PC-3 (cell line): ENCODE measurements at regions not wholly inside any gene's neighbourhood (a gene's known extent, or its start where the extent isn't known, plus 50 kb on each side); places are given as distances from the start of the nearest gene placed in this dataset.

Experiments used
- ATAC-seq: fragments of 200-7000 bp; cut with Tn5 transposase; 2 replicates; pipeline ENCODE4 v1.9.1; 2020; ENCODE audit warnings: mild to moderate bottlenecking, moderate library complexity
- BruUV-seq: library from RNA; stranded (reverse); fragments of 400-500 nt; replicated peaks from 2 replicates; lab custom pipeline; 2021; lab: Mats Ljungman, UMichigan
- CTCF ChIA-PET: fragments of 300-600 bp; sonication (Branson Sonifier 250); formaldehyde crosslinking; loops from one replicate; lab custom pipeline; 2022; ENCODE audit warnings: antibody characterized with exemption; lab: Charles Lee
- POLR2A ChIA-PET: fragments of 300-600 bp; sonication (Branson Sonifier 250); formaldehyde crosslinking; loops from one replicate; lab custom pipeline; 2022; ENCODE audit warnings: antibody characterized with exemption; ENCODE audit not compliant: unreplicated experiment; lab: Charles Lee
- DNase-seq: peaks from one replicate; pipeline ENCODE4 v3.0.0-alpha.2; 2015
- H2AFZ ChIP-seq: fragments of 300-600 bp; sonication (generic); 2 replicates; pipeline ENCODE4 v1.6.0; 2016; ENCODE audit warnings: antibody characterized with exemption, low read length
- H3F3A ChIP-seq: fragments of 300-600 bp; sonication (generic); one replicate; pipeline ENCODE4 v1.6.0; 2017; ENCODE audit warnings: antibody characterized with exemption, low read length, control low read depth, mild to moderate bottlenecking; ENCODE audit not compliant: unreplicated experiment
- H3K27ac ChIP-seq: fragments of 300-600 bp; sonication (generic); 2 replicates; pipeline ENCODE4 v1.5.1; 2016; ENCODE audit warnings: mild to moderate bottlenecking, low read length
- H3K27me3 ChIP-seq: fragments of 300-600 bp; sonication (generic); 2 replicates; pipeline ENCODE4 v1.6.1; 2016; ENCODE audit warnings: low read length, mixed read lengths
- H3K36me3 ChIP-seq: fragments of 300-600 bp; sonication (generic); 2 replicates; pipeline ENCODE4 v1.6.1; 2016; ENCODE audit warnings: low read depth, mixed run types, low read length, mixed read lengths
- H3K4me1 ChIP-seq: fragments of 300-600 bp; sonication (generic); 2 replicates; pipeline ENCODE4 v1.5.1; 2016; ENCODE audit warnings: low read length; ENCODE audit not compliant: insufficient read depth
- H3K4me2 ChIP-seq: fragments of 300-600 bp; sonication (generic); 2 replicates; pipeline ENCODE4 v1.6.0; 2016; ENCODE audit warnings: low read length
- H3K4me3 ChIP-seq: fragments of 300-600 bp; sonication (generic); 2 replicates; pipeline ENCODE4 v1.5.1; 2016; ENCODE audit warnings: mild to moderate bottlenecking, low read length, mixed read lengths
- H3K79me2 ChIP-seq: fragments of 300-600 bp; sonication (generic); 2 replicates; pipeline ENCODE4 v1.6.1; 2017; ENCODE audit warnings: low read length, mixed read lengths
- H3K9ac ChIP-seq: fragments of 300-600 bp; sonication (generic); 2 replicates; pipeline ENCODE4 v1.6.0; 2016; ENCODE audit warnings: mild to moderate bottlenecking, low read length
- H3K9me2 ChIP-seq: fragments of 300-600 bp; sonication (generic); replicated peaks from 2 replicates; pipeline ENCODE4 v1.6.1; 2016; ENCODE audit warnings: mixed run types, low read length, mixed read lengths
- H3K9me3 ChIP-seq: fragments of 300-600 bp; sonication (generic); 2 replicates; pipeline ENCODE4 v1.6.1; 2016; ENCODE audit warnings: low read length, mixed read lengths
- H4K20me1 ChIP-seq: fragments of 300-600 bp; sonication (generic); 2 replicates; pipeline ENCODE4 v1.6.1; 2016; ENCODE audit warnings: low read length, mixed read lengths
- CTCF ChIP-seq: fragments of 300-600 bp; sonication (generic); conservative IDR thresholded peaks from 2 replicates; pipeline ENCODE4 v1.5.1; 2017; ENCODE audit warnings: antibody characterized with exemption, low read depth, mild to moderate bottlenecking, low read length
- EZH2 ChIP-seq: fragments of 300-600 bp; sonication (generic); IDR thresholded peaks from one replicate; pipeline ENCODE4 v1.6.1; 2017; ENCODE audit warnings: antibody characterized with exemption, mild to moderate bottlenecking, low read length; ENCODE audit not compliant: unreplicated experiment
- EZH2phosphoT487 ChIP-seq: fragments of 300-600 bp; sonication (generic); IDR thresholded peaks from 2 replicates; pipeline ENCODE4 v1.6.1; 2018; ENCODE audit warnings: mild to moderate bottlenecking, antibody characterized with exemption, low read length, borderline replicate concordance
- intact Hi-C: fragments of 100-400 bp; cut with micrococcal nuclease; formaldehyde crosslinking; loops from 2 replicates; pipeline ENCODE4 v1.9.0; 2023

DNA sequence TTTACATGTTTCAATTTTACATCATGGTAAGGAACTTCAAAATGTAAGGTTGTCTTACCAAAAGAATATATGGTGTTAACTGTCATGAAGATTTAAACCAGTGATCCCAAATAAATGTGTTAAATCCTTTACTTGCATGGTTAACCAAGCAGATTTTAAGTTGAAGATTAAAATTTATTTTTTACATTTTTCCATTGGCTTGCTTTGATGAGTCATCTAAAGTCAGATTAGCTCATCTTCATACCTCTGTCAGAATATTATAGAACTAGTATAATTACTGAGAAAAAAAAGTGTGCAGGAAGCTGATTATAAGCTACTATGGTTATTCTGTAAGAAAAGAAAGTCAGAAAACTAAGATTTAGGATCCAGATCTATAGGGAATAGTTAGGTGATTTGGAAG lies 95.3 kb upstream of the DPH5 start:
- H3K79me2 ChIP-seq: no peaks in the 10 kb centered on the region
- H3K27ac ChIP-seq: no peak overlapping the region
- no peak overlapping the region for H2AFZ ChIP-seq
- H3K9me3 ChIP-seq: no peaks in the 10 kb centered on the region
- BruUV-seq: no TSS peak
- no peaks in the 10 kb centered on the region for H3F3A ChIP-seq
- peaks cover 17% of the 10 kb centered on the region; the same call in 1 of the 2 replicates for H3K27me3 ChIP-seq
- H4K20me1 ChIP-seq: no peaks in the 10 kb centered on the region
- H3K9me2 ChIP-seq: no peaks in the 10 kb centered on the region
- H3K9ac ChIP-seq: no peak overlapping the region
- intact Hi-C loops: no loop called here
- no peaks in the 10 kb centered on the region for H3K4me1 ChIP-seq
- POLR2A ChIA-PET: interaction anchor here (0.6 kb wide), 1 partner anchor 115 kb away, joined by 6 read pairs; no protein-coding TSS in a partner anchor
- H3K36me3 ChIP-seq: no peaks in the 10 kb centered on the region
- H3K4me2 ChIP-seq: no peak overlapping the region
- DNase-seq (no peak), ATAC-seq (no peak)
- no peak for TF ChIP-seq CTCF
- CTCF ChIA-PET: no interaction called here
- no peak overlapping the region for H3K4me3 ChIP-seq

- Histone ChIP-seq H3K9ac (no peak overlapping the region), H3K9me2 (no peaks in the 10 kb centered on the region), H3K36me3 (no peaks in the 10 kb centered on the region), H3K4me1 (no peaks in the 10 kb centered on the region), H4K20me1 (no peaks in the 10 kb centered on the region), H2AFZ (no peak overlapping the region), H3K79me2 (no peaks in the 10 kb centered on the region), H3K27ac (no peak overlapping the region), H3K4me2 (no peak overlapping the region), H3K4me3 (no peak overlapping the region), H3F3A (no peaks in the 10 kb centered on the region), H3K27me3 (peaks cover 17% of the 10 kb centered on the region; the same call in 1 of the 2 replicates), H3K9me3 (no peaks in the 10 kb centered on the region)
- BruUV-seq: no TSS peak
- CTCF ChIA-PET: no interaction called here
- no peak for DNase-seq
- no peak for ATAC-seq
- POLR2A ChIA-PET: no interaction called here
- intact Hi-C loops: no loop called here
- TF ChIP-seq EZH2phosphoT487 (no peak), CTCF (no peak), EZH2 (no peak)
Measured at GRCh38 chr1:101119289-101119688, 93.7 kb upstream of the DPH5 start.

GRCh38 chr1:101116006-101116405 lies 90.4 kb upstream of the DPH5 start:
- H3K36me3 ChIP-seq: no peaks in the 10 kb centered on the region
- TF ChIP-seq EZH2phosphoT487 (no peak), EZH2 (no peak)
- no peaks in the 10 kb centered on the region for H3K79me2 ChIP-seq
- H3K9me2 ChIP-seq: no peaks in the 10 kb centered on the region
- ChIA-PET CTCF (no interaction called here), POLR2A (no interaction called here)
- H3K4me3 ChIP-seq: no peak overlapping the region
- H2AFZ ChIP-seq: no peak overlapping the region
- no peaks in the 10 kb centered on the region for H4K20me1 ChIP-seq
- no peaks in the 10 kb centered on the region for H3K4me1 ChIP-seq
- no TSS peak for BruUV-seq
- H3K27ac ChIP-seq: no peak overlapping the region
- intact Hi-C loops: no loop called here
- H3K4me2 ChIP-seq: no peak overlapping the region
- peaks cover 13% of the 10 kb centered on the region; the same call in 1 of the 2 replicates for H3K27me3 ChIP-seq
- ATAC-seq (no peak), DNase-seq (no peak)
- no peaks in the 10 kb centered on the region for H3F3A ChIP-seq
- H3K9me3 ChIP-seq: no peaks in the 10 kb centered on the region
- H3K9ac ChIP-seq: no peak overlapping the region
